ENCODE measurements at regions not wholly inside any gene's neighbourhood (a gene's known extent, or its start where the extent isn't known, plus 50 kb on each side); places are given as distances from the start of the nearest gene placed in this dataset.
"Not testable (repeated sequence)": the region's sequence is repeated elsewhere in the genome, so short reads cannot be mapped to it uniquely, and the experiment has no call there.

DNA sequence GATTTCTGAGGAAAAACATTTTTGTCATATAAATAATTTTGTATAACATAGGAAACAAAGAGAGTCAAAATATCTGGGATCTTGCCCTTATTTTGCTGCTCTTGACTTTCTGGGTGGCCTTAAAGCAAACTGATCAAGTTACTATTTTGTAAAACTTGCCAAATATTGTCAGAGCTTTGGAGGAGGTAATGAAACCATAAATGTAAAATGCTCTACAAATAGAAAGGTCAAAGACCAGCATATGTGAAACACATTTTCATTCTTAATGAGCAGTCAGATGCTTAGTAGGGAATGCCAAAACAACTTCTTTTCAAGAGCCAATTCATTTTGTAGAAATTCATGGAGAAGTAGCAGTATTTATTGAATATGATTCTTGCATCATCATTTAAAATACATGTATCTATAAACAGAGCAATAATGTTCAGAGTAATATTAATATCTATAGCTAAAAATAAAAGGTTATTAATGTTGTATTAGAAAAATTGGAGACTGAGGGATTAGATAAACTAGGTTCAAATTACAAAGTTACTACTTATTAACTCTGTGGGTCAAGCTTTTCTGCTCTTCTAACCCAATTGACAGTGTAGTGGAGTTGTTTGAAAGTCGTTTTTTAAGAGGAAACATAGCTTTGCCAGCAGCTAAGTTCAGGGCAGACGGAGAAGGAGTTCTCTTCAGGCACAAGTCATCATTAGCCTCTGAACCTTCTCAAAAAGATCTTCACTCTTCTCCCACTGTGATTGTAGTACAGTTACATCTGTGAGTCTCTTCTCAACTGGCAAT is 2053.1 kb downstream of the EFNA5 start:
- CTCF ChIA-PET: no interaction called here

DNA sequence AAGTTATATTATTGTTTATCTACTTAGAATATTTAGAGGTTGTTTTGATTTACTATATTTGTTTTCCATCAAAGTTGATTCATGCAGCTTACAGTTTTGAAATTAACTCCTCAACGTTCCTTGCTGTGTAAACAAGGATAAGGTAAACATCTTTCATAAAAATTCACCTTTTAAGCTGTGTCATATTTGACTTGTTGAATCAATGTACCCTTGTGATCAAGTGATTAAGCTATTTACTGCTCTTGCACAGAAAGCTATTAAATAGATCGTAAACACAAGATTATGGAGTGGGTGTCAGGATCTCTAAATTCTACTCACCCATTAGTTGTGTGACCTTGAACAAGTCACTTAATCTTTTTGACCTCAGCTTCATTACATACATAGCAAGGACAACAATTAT is 2054.0 kb upstream of the NUDT12 start:
- TF ChIP-seq, protein P1, sequence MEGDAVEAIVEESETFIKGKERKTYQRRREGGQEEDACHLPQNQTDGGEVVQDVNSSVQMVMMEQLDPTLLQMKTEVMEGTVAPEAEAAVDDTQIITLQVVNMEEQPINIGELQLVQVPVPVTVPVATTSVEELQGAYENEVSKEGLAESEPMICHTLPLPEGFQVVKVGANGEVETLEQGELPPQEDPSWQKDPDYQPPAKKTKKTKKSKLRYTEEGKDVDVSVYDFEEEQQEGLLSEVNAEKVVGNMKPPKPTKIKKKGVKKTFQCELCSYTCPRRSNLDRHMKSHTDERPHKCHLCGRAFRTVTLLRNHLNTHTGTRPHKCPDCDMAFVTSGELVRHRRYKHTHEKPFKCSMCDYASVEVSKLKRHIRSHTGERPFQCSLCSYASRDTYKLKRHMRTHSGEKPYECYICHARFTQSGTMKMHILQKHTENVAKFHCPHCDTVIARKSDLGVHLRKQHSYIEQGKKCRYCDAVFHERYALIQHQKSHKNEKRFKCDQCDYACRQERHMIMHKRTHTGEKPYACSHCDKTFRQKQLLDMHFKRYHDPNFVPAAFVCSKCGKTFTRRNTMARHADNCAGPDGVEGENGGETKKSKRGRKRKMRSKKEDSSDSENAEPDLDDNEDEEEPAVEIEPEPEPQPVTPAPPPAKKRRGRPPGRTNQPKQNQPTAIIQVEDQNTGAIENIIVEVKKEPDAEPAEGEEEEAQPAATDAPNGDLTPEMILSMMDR (conservative IDR thresholded peaks at IDR 0.05; ENCODE audit: low read depth, low read length): no peak
- TF ChIP-seq EZH2 (IDR thresholded peaks at IDR 0.05; ENCODE audit: borderline replicate concordance, low read depth, low read length, poor library complexity, severe bottlenecking): no peak

More for the DNA sequence above, 2053.1 kb downstream of the EFNA5 start:
- intact Hi-C loops (cut with micrococcal nuclease; ENCODE audit: unreplicated experiment): no loop called here
- POLR2A ChIA-PET (ENCODE audit: low non-redundant PET): no interaction called here
- Histone ChIP-seq H3K36me3 (ENCODE audit: insufficient read depth, low read length, poor library complexity, severe bottlenecking) (no peaks in the 10 kb centered on the region), H3K27me3 (replicated peaks; ENCODE audit: insufficient read depth, low read depth, low read length, poor library complexity) (no peaks in the 10 kb centered on the region), H3K27ac (ENCODE audit: low read depth, low read length, poor library complexity, severe bottlenecking) (no peak overlapping the region), H3K4me1 (ENCODE audit: insufficient read depth, low read length, poor library complexity, severe bottlenecking) (peaks cover 4% of the 10 kb centered on the region), H3K9me3 (ENCODE audit: low read depth, low read length, poor library complexity, severe bottlenecking) (no peaks in the 10 kb centered on the region), H3K4me3 (ENCODE audit: low read depth, low read length, poor library complexity, severe bottlenecking) (no peak overlapping the region)
- BruUV-seq (replicated peaks): no TSS peak
- no peak for TF ChIP-seq EZH2 (IDR thresholded peaks at IDR 0.05; ENCODE audit: borderline replicate concordance, low read depth, low read length, poor library complexity, severe bottlenecking)
- TF ChIP-seq, protein P1 (conservative IDR thresholded peaks at IDR 0.05; ENCODE audit: low read depth, low read length): no peak
- no peak for DNase-seq (ENCODE audit: low spot score)

DNA sequence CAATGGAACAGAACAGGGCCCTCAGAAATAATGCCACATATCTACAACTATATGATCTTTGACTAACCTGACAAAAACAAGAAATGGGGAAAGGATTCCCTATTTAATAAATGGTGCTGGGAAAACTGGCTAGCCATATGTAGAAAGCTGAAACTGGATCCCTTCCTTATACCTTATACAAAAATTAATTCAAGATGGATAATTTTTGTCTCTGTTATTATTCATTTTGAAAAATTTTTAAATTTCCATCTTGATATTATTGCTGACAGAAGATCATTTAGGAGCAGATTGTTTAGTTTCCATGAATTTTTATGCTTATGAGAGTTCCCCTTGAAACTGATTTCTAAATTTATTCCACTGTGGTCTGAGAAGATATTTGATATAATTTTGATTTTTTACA is 2039.8 kb upstream of the NUDT12 start:
- CTCF ChIA-PET; H3K27me3 ChIP-seq (replicated peaks; ENCODE audit: insufficient read depth, low read depth, low read length, poor library complexity); intact Hi-C loops (cut with micrococcal nuclease; ENCODE audit: unreplicated experiment); H3K4me1 ChIP-seq (ENCODE audit: insufficient read depth, low read length, poor library complexity, severe bottlenecking); H3K27ac ChIP-seq (ENCODE audit: low read depth, low read length, poor library complexity, severe bottlenecking); BruUV-seq (replicated peaks); H3K36me3 ChIP-seq (ENCODE audit: insufficient read depth, low read length, poor library complexity, severe bottlenecking); POLR2A ChIA-PET (ENCODE audit: low non-redundant PET); H3K4me3 ChIP-seq (ENCODE audit: low read depth, low read length, poor library complexity, severe bottlenecking): not testable (repeated sequence)
- peaks cover 20% of the 10 kb centered on the region for H3K9me3 ChIP-seq (ENCODE audit: low read depth, low read length, poor library complexity, severe bottlenecking)
- DNase-seq (ENCODE audit: low spot score): peak; percentile 64

More for the DNA sequence above, 2054.0 kb upstream of the NUDT12 start:
- BruUV-seq (replicated peaks): no TSS peak
- POLR2A ChIA-PET (ENCODE audit: low non-redundant PET): no interaction called here
- H3K27ac ChIP-seq (ENCODE audit: low read depth, low read length, poor library complexity, severe bottlenecking): no peak overlapping the region
- no peaks in the 10 kb centered on the region for H3K27me3 ChIP-seq (replicated peaks; ENCODE audit: insufficient read depth, low read depth, low read length, poor library complexity)
- CTCF ChIA-PET: no interaction called here
- no peaks in the 10 kb centered on the region for H3K9me3 ChIP-seq (ENCODE audit: low read depth, low read length, poor library complexity, severe bottlenecking)
- H3K36me3 ChIP-seq (ENCODE audit: insufficient read depth, low read length, poor library complexity, severe bottlenecking): no peaks in the 10 kb centered on the region
- intact Hi-C loops (cut with micrococcal nuclease; ENCODE audit: unreplicated experiment): no loop called here
- no peak overlapping the region for H3K4me3 ChIP-seq (ENCODE audit: low read depth, low read length, poor library complexity, severe bottlenecking)
- DNase-seq (ENCODE audit: low spot score): no peak
- peaks cover 4% of the 10 kb centered on the region for H3K4me1 ChIP-seq (ENCODE audit: insufficient read depth, low read length, poor library complexity, severe bottlenecking)

Measured in A673 (cell line).